ENCODE measurements at regions not wholly inside any gene's neighbourhood (a gene's known extent, or its start where the extent isn't known, plus 50 kb on each side); places are given as distances from the start of the nearest gene placed in this dataset.

- no peak for TF ChIP-seq POLR2AphosphoS5 (IDR thresholded peaks at IDR 0.05; ENCODE audit: low read depth, low read length)
- TF ChIP-seq POLR2A (IDR thresholded peaks at IDR 0.05; ENCODE audit: low read depth, low read length): no peak
- TF ChIP-seq TAF1 (IDR thresholded peaks at IDR 0.05; ENCODE audit: low read depth, low read length): no peak
- TF ChIP-seq SPI1 (IDR thresholded peaks at IDR 0.05; ENCODE audit: low read depth, low read length): no peak
- no peak for TF ChIP-seq POU2F2 (IDR thresholded peaks at IDR 0.05; ENCODE audit: low read depth, low read length)
These were observed 219.3 kb upstream of the HSF2 start for GRCh38 chr6:122180132-122180531.
